KOPT-K1 (cell line): ENCODE measurements at regions not wholly inside any gene's neighbourhood (a gene's known extent, or its start where the extent isn't known, plus 50 kb on each side); places are given as distances from the start of the nearest gene placed in this dataset.
"Not testable (repeated sequence)": the region's sequence is repeated elsewhere in the genome, so short reads cannot be mapped to it uniquely, and the experiment has no call there.

Experiments used
- H3K27ac ChIP-seq: fragments of 200-600 bp; sonication (generic); 2 replicates; pipeline ENCODE4 v1.5.1; 2016; ENCODE audit warnings: antibody characterized with exemption, mild to moderate bottlenecking, low read depth, low read length; ENCODE audit not compliant: poor library complexity, severe bottlenecking
- H3K36me3 ChIP-seq: fragments of 200-600 bp; sonication (generic); 2 replicates; pipeline ENCODE4 v1.5.1; 2017; ENCODE audit warnings: antibody characterized with exemption, mild to moderate bottlenecking, low read length, moderate library complexity; ENCODE audit not compliant: insufficient read depth
- H3K9me3 ChIP-seq: fragments of 200-600 bp; sonication (generic); 2 replicates; pipeline ENCODE4 v1.5.1; 2017; ENCODE audit warnings: antibody characterized with exemption, low read length, mild to moderate bottlenecking; ENCODE audit not compliant: insufficient read depth, poor library complexity, severe bottlenecking

- no peak overlapping the region for H3K27ac ChIP-seq
- no peaks in the 10 kb centered on the region for H3K9me3 ChIP-seq
- no peaks in the 10 kb centered on the region for H3K36me3 ChIP-seq
Observed at GRCh38 chr6:51218181-51218580, 399.5 kb downstream of the TFAP2B start.

GRCh38 chr6:51224580-51225240 lies 406.0 kb downstream of the TFAP2B start:
- not testable (repeated sequence) for H3K9me3 ChIP-seq, H3K27ac ChIP-seq

DNA sequence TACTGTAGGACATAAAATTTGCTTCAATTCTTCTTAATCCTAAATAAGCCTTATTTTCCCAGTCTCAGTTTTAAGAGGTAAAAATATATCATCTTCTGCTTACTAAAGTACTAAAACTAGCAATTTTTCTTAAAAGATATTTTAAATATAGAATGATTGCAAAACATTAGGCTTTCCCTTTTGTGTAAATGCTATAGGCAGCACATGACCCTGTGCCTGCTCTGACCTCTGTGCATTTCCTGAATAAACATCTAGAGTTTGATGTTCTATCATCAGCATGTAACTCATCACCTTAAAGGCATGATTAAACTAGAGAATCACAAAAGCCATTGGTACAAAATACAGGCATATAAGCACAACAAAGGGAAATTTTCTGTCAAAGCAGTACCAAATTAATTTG lies 422.7 kb downstream of the TFAP2B start:
- no peak overlapping the region for H3K27ac ChIP-seq
- H3K9me3 ChIP-seq: no peaks in the 10 kb centered on the region
- H3K36me3 ChIP-seq: no peaks in the 10 kb centered on the region

More at GRCh38 chr6:51224580-51225240, 406.0 kb downstream of the TFAP2B start:
- H3K36me3 ChIP-seq: not testable (repeated sequence)

- Histone ChIP-seq H3K36me3 (no peaks in the 10 kb centered on the region), H3K9me3 (no peaks in the 10 kb centered on the region), H3K27ac (no peak overlapping the region)
Observed at GRCh38 chr6:51249798-51250197, 431.1 kb downstream of the TFAP2B start.

DNA sequence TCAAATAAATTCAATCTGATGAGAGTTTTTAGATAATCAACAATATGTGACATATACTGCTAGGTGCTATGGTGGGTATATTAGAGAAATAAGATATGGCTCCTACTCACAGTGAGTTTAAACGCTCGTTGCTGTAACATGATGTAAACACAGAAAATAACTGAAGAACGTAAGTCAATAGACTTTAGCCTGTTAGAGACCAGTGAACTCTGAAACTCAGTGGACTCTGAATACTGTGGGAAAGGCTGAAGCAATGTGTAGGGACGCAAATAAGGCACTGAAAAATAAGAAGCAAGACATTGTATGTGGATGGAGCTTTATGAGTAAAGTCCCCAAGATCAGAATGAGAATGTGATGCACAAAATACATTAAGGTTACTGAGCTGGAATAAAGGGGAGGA lies 431.6 kb downstream of the TFAP2B start:
- H3K9me3 ChIP-seq: no peaks in the 10 kb centered on the region
- no peak overlapping the region for H3K27ac ChIP-seq
- H3K36me3 ChIP-seq: no peaks in the 10 kb centered on the region

DNA sequence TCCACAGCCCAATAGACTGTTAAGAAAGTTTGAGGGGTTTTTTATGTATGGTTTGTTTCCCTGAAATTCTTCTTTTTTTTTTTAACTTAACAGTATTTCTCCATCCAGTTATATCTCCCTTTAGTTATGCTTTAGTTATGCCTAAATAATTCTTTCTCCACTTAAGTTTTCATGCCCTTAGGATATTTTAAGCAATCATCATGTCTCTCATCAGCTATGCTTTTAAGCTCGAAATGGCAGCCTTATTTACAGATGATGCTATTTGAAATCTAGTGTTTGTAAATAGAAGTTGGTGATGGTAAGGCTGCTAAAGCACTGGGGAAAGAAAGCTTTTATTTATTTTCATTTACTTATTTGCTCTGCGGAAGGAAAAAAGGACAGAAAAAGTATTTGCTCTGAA lies 439.3 kb downstream of the TFAP2B start:
- Histone ChIP-seq H3K9me3 (no peaks in the 10 kb centered on the region), H3K36me3 (no peaks in the 10 kb centered on the region), H3K27ac (no peak overlapping the region)

- H3K27ac ChIP-seq: no peak overlapping the region
- H3K36me3 ChIP-seq: no peaks in the 10 kb centered on the region
- no peaks in the 10 kb centered on the region for H3K9me3 ChIP-seq
Observed at GRCh38 chr6:51260003-51260402, 441.3 kb downstream of the TFAP2B start.

GRCh38 chr6:51261691-51262090 lies 443.0 kb downstream of the TFAP2B start:
- no peaks in the 10 kb centered on the region for H3K9me3 ChIP-seq

DNA sequence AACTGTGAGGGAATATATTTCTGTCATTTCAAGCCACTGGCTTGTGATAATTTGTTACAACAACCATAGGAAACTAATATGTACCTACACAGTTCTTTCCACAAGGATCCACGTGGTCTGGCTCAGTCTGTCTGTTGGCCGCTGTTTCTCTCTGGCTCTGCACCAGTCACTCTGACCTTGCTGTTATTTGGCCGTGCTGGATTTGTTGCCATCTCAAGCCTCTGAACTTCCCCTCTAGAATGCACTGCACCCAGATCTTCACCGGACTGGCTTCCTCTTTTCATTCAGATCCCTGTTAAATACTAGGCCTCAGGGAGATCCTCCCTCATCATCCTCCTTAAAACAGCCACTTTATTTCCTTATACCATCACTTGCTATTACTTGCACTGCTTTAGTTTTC lies 446.8 kb downstream of the TFAP2B start:
- Histone ChIP-seq H3K27ac (no peak overlapping the region), H3K36me3 (no peaks in the 10 kb centered on the region), H3K9me3 (no peaks in the 10 kb centered on the region)

More at GRCh38 chr6:51261691-51262090, 443.0 kb downstream of the TFAP2B start:
- Histone ChIP-seq H3K36me3 (no peaks in the 10 kb centered on the region), H3K27ac (no peak overlapping the region)

- Histone ChIP-seq H3K9me3 (no peaks in the 10 kb centered on the region), H3K36me3 (no peaks in the 10 kb centered on the region), H3K27ac (no peak overlapping the region)
Observed at GRCh38 chr6:51266604-51267003, 447.9 kb downstream of the TFAP2B start.

GRCh38 chr6:51268666-51269065 lies 450.0 kb downstream of the TFAP2B start:
- Histone ChIP-seq H3K27ac (no peak overlapping the region), H3K36me3 (no peaks in the 10 kb centered on the region), H3K9me3 (no peaks in the 10 kb centered on the region)

DNA sequence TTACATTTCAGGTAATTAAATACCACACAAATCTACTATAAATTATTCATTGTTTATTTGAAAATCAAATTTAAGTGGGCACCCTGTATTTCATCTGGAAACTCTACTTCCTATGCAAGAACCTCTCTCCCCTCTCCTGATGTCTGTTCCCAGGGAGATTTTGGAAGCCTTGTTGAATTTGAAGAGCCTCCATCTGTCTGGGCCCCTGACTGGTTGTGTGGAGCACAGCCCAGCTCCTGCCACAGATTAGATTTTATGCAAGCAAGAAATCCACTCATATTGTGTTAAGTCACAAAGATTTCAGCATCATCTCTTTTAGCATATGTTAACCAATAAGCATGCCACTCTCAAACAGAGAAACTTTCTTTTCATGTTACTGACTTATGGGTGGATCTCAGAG lies 451.2 kb downstream of the TFAP2B start:
- Histone ChIP-seq H3K36me3 (no peaks in the 10 kb centered on the region), H3K27ac (no peak overlapping the region), H3K9me3 (no peaks in the 10 kb centered on the region)

DNA sequence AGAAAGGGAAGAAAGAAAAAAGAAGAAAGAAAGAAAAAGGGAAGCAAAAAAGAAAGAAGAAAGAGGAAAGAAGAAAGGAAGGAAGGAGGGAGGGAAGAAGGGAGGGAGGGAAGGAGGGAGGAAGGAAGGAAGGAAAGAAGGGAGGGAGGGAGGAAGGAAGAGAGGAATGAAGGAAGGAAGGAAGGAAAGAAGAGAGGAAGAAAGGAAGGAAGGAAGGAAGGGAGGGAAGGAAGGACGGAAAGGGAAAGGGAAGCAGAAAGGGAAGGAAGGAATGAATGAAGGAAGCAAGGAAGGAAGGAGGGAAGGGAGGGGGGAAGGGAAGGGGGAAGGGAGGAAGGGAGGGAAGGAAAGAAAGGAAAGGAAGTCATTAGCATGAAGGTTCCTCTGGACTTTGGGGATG lies 452.9 kb downstream of the TFAP2B start:
- Histone ChIP-seq H3K27ac (no peak overlapping the region), H3K36me3 (no peaks in the 10 kb centered on the region), H3K9me3 (no peaks in the 10 kb centered on the region)

GRCh38 chr6:51273228-51273961 lies 454.7 kb downstream of the TFAP2B start:
- no peaks in the 10 kb centered on the region for H3K36me3 ChIP-seq
- H3K27ac ChIP-seq: no peak overlapping the region
- H3K9me3 ChIP-seq: no peaks in the 10 kb centered on the region

DNA sequence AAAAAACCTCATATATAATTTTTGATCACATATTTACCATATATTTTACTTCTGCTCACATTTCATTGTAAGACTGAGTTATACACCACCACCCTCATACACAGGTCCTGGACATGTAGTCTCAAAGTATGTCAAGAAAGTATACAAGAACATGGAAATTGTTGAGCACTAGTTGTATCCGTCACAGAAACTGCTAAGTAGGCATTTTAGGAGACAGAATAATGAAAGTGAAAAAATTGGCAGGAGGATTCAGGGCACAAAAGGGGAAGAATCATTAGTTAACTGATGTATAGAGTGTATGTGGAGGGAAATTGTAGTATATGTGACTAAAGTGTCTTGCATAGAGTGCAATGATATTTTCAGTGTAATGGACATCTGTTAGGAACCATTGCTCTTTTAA lies 458.8 kb downstream of the TFAP2B start:
- Histone ChIP-seq H3K27ac (no peak overlapping the region), H3K9me3 (no peaks in the 10 kb centered on the region), H3K36me3 (no peaks in the 10 kb centered on the region)

- Histone ChIP-seq H3K27ac (no peak overlapping the region), H3K36me3 (no peaks in the 10 kb centered on the region), H3K9me3 (no peaks in the 10 kb centered on the region)
Observed at GRCh38 chr6:51282026-51282425, 463.4 kb downstream of the TFAP2B start.
